ENCODE measurements at regions not wholly inside any gene's neighbourhood (a gene's known extent, or its start where the extent isn't known, plus 50 kb on each side); places are given as distances from the start of the nearest gene placed in this dataset.
"Not testable (repeated sequence)": the region's sequence is repeated elsewhere in the genome, so short reads cannot be mapped to it uniquely, and the experiment has no call there.

DNA sequence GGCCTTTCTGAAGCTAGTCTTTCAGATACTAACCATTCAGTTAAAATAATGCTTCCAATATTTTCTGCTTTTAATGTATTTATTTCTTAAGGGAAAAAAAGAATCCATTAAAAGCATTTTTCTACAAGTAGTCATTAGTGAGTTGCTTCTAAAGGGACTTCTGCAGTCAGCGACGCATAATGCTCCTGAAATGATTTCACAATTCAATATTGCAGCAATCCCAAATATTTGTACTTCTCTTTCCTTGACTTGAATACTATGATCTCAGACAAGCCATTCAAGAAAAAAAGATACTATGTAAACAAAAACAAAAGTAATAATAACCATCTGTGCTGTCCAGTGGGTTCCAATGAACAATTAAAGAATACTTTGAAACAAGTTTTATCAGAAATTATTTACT, 681.0 kb downstream of the DIPK2A start:
- DNase-seq, result no peak

DNA sequence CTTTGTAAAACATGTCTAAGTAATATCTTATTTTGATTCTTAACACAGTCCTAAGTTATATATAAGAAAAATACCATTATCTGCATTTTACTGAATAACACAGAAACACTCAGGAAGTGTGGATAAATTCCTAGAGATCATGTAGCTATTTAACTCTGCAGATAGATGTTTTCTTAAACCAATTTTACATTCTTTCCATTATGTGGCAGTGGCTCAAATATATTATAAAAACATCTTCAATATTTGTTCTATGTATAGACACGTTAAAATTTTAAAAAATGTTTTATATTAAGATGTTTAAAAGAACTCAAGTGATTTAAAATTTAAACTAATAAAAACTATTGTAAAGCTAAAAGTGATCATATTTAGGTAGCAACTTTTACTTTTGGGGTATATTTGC, 683.8 kb downstream of the DIPK2A start:
- no peak for DNase-seq

DNA sequence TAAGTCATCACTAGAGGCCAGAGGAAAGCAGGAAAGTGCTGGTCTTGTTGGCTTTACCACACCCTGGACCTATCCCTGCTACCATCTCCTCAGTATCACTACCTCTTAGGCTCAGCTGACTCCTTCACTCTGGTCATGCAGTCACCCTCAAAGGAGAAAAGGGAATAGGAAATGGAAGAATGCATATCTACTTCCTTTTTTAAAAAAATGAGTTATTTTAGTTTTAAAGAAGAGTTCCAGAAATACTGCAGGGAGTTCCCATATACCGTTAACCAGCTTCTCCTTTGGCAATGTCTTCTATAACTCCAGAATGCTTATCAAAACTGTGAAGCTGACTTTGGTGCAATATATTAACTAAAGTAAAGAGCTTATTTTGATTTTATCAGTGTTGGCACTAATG, 688.6 kb downstream of the DIPK2A start:
- DNase-seq, result no peak

DNA sequence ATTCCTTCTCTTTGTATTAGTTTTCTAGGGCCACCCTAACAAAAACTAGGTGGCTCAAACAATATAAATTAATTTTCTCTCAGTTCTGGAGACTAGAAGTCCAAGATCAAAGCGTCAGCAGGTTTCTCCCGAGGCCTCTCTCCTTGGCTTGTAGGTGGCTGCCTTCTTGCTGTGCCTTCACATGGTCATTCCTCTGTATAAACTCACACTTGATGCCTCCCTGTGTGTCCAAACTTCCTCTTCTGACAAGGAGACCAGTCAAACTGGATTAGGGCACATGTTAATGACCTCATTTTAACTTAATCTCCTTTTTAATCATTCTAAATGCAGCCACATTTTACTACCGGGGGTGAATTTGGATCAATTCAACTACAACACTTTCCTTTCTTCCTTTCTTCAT, 691.1 kb downstream of the DIPK2A start:
- no peak for DNase-seq

DNA sequence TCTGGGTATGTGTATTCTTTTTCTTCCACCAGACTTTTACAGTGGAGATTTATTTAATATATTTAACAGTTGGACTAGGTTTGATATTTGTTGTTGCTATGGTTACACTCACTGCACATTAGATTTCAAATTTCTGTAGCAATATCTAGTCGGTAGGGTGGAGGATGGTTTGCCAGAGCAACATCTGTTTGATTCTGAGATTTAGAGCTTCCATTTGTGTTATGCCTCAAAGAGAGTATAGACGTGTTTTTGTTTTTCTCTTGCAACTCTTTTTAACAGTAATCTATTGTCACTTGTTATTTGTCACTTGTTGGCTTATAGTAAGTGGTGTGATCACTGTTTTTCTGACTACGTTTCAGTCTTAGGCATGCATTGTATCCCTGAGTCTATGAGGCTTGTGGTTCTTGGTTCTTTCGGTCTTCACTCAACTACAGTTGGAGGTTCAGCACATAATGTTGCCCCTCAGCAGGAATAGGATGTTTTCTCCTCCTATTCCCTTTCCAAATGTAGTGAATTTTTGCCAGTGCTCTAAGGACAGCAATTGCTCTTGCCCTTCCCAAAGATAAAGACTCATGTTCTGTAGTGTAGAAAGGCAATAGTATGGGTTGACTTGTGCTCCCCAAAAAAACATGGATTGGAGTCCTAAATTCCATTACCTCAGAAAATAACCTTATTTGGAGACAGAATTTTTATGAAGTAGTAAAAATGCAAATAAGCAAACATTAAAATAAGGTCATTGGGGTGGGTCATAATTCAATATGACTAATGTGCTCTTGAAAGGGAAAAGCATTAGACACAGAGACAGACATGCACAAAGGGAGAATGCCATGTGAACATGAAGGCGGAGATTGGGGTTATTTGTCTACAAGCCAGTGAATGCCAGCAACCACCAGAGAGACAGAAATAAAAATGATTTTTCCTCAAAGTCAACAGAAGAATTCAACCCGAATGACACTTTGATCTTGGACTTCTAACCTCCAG, 692.1 kb downstream of the DIPK2A start:
- DNase-seq, result no peak

DNA sequence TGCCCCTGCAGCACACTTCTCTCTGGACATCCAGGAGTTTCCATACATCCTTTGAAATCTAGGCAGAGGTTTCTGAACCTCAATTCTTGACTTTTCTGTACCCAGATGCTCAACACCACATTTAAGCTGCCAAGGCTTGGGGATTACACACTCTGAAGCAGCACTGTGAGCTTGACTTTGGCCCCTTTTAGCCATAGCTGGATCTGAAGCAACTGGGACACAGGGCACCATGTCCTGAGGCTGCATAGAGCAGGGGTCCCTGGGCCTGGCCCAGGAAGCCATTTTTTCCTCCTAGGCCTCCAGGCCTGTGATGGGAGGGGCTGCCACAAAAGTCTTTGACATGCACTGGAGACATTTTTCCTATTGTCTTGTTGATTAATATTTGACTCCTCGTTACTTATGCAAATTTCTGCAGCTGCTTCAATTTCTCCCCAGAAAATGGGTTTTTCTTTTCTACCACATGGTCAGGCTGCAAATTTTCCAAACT, 694.0 kb downstream of the DIPK2A start:
- DNase-seq, result no peak

DNA sequence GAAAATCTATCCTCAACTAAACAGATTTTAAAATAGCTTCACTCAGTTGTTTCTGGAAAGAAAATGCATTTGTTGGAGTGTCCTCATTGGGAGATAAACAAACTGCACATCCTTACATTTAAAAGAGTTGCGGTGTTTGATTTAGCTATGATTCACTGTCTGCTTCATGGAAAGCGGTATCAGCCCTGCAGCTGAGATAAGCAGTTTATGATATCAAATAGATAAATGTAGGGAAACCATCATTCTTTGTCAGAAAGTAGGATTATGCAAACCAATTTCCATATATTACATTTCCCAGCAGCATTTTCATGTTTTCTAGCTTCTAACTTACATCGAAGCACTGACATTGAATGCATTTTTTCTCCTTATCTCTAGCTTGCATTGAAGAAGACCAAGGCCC, 698.9 kb downstream of the DIPK2A start:
- no peak for DNase-seq

DNA sequence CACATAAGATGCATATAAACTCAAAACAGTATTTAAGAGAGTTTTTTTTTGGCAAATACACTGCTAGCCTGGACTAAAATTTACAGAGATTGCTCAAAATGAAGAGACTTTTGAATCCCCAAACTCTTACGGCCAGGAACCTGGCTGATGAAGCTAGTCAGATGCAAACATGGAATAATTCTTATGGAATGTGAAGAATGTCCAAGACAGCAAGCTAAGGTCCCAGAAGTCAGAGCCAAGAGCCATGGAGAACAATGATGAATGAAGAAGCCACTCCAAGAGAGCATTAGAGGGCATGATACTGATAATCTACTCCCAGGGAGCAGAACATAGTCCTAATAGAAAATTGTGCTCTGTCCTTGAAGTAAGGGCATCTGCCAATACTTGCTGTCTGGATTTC, 705.5 kb downstream of the DIPK2A start:
- no peak for DNase-seq

DNA sequence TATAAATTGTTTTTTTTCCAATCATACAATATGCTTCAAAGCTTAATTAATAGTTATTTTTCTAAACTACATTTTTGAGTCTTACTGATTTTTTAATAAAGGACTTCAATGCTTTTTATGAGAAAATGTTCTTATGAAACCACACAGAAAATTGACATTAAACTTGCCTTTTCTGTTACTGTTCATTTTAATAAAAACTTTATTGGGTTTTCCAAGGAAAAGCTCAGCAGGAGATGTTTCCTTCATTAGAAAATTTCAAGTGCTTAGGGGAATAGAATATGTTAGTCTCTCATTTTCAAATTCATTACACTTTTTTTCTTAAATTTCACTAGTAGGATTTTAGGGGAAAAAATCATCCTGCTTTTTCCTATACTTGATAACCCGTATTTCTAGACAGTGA, 711.4 kb downstream of the DIPK2A start:
- DNase-seq, result no peak

DNA sequence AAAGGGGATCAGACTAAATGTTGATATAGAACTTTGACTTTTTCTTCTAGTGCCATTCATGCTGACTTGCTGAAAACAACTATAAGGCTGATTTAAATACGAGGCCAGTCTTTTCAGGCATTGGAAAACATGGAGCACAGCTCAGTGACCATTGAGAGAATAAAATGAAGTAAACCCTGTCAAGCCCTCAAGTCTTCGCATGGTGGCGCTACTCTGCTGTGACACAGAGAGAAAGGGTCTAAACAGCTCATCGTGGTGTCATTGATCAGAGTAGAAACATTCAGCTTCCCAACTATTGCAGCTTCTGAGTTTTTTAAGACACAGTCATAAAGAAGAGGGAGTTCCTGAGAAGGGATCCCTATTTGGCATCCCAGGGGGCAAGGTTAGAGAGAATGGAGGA, 716.2 kb downstream of the DIPK2A start:
- no peak for DNase-seq

DNA sequence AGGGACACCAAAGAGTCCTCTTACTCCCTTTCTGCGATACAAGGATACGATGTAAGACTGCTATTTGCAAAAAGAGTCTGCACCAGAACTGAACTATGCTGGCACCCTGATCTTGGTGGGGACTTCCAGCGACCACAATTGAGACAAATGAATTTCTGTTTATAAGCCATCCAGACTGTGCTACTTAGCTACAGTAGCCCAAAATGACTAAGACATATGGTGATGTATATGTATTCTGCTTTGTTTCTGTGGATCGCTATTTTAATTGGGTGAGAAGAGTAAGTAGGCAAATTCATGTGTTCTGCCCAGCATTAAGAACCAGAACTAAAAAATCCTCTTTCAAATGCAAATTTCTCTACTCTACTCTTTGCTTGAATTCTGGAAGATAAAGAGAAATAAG, 720.9 kb downstream of the DIPK2A start:
- DNase-seq, result no peak

DNA sequence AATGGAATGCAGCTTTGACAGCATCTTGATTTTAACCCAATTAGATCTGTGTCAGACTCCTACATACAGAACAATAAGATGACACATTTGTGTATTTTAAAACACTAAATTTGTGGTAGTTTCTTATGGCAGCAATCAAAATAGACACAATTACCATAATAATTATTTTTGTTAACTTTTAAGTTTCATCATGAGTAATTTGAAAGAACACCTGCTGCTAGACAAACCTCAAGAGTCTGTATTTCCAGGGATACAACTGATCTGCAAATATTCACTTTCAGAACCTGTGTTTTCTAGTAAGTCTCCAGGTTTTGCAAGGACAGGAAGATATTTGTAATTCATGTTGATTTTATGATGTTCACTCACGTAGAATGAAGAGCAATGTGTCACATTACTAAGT, 736.8 kb downstream of the DIPK2A start:
- no peak for DNase-seq

DNA sequence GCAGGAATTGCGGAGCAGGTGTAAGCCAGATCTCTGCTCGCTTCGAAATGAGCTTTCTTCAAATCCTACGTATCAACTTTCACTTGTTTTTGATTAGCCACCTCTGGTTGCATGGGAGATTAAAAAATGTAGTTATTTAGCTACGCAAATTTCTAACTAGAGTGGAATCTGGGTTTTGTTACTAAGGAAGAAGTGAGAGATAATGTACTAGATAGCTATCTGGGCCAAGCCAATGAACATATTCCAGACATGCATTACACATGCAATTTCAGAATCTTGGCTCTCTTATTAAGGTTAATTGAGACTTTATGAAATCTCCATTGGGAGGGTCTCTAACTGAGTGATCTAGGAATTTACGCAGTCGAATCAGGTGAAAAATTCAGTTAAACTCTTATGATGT, 765.7 kb downstream of the DIPK2A start:
- no peak for DNase-seq

DNA sequence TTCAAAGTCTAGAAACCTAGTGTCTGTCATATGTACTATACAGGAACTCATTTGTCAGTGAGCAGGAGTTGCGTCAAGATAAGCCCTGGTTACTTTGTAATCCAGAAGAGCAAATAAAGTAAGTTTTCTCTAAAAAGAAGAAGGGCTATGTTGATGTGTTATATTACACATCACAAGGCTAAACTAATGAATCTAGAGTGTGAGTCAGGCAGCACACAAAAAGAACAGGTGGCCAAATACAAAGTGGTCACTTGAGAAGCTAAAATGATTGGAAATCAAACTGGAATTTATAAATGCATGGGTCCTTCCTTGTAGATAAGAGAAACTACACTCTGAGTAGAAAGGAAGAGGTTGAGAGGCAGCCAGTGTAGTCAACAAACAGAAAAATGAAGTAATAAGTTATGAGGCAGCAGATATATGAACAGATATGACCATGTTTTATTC, 771.6 kb downstream of the DIPK2A start:
- no peak for DNase-seq

DNA sequence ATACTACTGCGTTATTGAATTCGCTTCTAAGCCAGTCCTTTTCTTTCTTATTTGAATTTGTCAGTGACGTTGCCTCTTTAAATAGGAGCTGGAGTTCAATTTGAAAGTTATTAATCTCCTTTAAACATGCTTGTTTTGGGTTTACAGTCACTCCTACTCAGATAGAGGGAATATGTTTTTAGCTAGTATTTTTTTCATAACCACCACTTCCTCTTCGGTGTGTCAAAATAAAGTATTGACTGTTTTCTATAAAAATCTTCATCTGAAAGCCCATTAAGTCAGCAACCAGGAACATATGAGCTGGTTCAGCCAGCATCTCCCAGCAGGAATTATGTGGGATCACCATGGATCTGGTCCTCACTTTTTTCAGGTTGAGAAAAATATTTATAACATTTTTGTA, 772.9 kb downstream of the DIPK2A start:
- DNase-seq, result no peak

DNA sequence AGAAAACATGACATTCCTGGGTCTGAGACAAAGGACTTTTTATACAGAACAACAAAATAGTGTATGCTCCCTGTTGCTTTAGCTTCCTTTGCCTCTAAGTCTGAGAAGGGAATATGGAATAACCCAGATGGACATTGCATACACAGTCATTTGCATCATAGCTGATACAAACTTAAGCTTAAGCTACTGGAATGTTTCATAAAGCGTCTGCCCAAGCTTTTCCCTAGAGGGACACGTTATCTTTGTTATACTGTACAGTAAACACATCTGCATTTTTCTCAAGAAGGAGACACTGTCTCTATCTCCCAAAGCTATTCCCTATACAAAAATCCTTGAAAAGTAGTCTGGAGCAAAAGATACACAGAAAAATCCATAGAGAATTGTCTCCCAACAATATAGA, 775.0 kb downstream of the DIPK2A start:
- DNase-seq, result no peak

DNA sequence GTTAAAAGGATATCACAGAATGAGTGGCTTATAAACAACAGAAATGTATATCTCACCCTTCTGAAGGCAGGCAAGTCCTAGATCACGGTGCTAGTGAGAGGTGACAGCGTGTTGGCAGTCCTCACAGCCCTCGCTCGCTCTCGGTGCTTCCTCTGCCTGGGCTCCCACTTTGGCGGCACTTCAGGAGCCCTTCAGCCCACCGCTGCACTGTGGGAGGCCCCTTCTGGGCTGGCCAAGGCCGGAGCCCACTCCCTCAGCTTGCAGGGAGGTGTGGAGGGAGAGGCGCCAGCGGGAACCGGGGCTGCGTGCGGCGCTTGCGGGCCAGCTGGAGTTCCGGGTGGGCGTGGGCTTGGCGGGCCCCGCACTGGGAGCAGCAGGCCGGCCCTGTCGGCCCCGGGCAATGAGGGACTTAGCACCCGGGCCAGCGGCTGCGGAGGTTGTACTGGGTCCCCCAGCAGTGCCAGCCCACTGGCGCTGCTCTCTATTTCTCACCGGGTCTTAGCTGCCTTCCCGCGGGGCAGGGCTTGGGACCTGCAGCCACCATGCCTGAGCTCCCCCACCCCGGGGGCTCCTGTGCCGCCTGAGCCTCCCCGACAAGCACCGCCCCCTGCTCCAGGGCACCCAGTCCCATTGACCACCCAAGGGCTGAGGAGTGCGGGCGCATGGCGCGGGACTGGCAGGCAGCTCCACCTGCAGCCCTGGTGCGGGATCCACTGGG, 778.1 kb downstream of the DIPK2A start:
- DNase-seq, result not testable (repeated sequence)

DNA sequence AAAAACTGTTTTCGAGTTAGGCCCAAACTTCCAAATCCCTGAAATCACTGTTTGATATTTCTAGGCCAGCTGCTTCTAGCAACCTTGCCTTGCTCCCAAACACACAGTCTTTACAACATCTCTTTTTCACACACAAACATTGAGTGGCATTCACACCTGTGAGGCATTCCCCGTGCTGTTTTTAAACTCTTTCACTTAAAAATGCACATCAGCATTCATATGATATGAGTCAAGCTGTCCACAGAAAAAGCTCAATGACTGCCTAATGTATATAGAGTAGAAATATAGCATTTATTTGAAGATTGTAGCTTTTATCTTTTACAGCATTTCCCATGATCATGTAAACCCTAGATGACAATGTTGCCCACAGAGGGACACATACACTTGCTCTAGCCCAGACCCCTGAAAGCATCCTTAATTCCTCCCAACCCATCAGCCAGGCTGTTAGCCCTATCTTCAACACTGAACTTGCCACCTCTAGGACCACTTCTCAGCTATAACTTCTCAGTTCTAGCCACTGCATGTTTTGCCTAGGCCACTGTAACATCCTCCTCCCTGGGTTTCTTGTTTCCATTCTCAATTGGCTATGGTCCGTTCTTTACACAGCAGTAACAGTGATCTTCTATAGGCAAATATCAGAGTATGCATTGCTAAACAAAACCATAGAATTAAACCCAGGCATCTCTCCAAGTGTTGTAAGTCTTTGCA, 782.6 kb downstream of the DIPK2A start:
- no peak for DNase-seq

DNA sequence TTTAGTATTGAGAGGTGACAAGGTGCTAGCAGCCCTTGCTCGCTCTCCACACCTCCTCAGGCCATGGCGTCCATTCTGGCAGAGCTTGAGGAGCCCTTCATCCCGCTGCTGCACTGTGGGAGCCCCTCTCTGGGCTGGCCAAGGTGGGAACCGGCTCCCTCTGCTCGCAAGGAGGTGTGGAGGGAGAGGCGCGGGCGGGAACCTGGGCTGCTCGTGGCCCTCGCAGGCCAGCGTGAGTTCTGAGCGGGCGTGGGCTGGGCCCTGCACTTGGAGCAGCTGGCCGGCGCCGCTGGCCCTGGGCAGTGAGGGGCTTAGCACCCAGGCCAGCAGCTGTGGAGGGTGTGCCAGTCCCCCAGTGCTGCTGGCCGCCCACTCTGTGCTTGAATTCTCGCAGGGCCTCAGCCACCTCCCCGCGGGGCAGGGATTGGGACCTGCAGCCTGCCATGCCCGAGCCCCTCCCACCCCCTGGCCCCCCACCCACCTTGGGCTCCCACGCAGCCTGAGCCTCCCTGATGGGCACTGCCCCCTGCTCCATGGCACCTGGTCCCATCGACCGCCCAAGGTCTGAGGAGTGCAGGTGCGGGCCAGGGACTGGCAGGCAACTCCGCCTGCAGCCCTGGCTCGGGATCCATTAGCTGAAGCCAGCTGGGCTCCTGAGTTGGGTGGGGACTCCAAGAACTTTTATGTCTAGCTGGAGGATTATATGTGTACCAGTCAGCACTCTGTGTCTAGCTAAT, 785.2 kb downstream of the DIPK2A start:
- DNase-seq, result no peak

DNA sequence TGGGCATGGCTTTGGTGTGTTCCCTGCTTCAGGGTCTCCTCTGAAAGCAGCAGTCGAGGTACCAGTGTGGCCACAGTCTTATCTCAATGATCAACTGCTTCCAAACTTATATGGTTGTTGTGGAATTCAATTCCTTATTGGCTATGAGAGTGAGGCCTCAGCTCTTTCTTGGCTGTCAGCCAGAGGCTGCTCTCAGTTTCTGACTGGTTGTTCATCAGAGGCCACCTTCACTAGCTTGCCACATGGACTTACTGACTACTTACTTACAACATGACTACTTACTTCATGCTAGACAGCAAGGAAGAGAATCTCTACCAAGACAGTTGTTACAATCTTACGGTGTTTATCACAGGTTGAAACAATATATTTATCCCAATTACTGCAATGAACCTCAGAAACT, 789.2 kb downstream of the DIPK2A start:
- DNase-seq, result no peak

DNA sequence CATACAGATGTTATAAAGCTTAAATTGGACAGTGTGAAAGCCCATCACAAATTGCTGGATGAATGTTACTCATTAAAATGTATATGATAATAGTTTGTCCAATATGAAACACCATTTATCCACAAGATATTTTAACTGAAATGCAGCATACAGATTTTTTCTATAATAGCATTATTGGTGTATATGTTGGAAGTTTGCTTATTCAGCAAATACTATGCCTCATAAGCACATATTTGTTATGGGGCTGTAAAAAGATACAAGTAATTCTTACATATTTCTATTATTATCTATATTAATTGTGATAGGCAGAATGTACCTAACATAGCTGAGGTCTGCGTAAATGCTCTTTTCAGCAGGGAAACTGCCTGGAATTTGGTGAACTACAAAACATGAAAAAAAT, 790.5 kb downstream of the DIPK2A start:
- no peak for DNase-seq

DNA sequence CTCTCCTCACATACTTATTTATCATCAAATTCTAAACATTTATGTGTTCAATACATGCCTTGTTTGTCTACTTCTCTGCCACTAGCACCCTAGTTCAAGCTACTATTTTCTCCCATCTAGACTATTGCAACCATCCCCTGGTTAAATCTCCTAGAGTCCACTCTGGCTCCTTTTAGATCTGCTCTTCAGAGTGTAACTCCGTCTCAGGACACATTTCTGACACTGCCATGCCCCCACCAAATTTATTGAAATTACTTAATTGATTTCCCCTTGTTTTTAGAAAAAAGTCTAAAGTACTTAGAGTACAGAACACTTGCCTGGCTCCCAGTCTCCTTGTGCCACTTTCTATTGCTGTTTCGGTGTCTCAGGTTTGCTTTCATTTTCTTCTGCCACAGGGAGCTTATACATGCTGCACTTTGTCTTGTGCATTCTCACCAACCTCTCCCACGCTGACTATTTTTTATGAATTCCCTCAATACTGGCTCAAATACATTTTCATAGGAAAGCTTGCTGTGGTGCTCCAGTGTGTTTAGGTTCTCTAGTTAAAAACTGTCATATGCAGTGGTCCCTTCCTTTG, 792.3 kb downstream of the DIPK2A start:
- DNase-seq, result no peak

All from SW 1271 (cell line).